Panc1 (cell line): ENCODE measurements at regions not wholly inside any gene's neighbourhood (a gene's known extent, or its start where the extent isn't known, plus 50 kb on each side); places are given as distances from the start of the nearest gene placed in this dataset.

Experiments
- POLR2AphosphoS5 ChIP-seq: IDR thresholded peaks from 2 replicates; pipeline ENCODE4 v1.6.1; 2012; ENCODE audit warnings: mild to moderate bottlenecking, low read depth, low read length, moderate library complexity
- TF ChIP-seq, protein P1 (sequence below): fragments of 450-650 bp; IDR thresholded peaks from 2 replicates; pipeline ENCODE4 v1.5.1; 2017; ENCODE audit warnings: mild to moderate bottlenecking

DNA sequence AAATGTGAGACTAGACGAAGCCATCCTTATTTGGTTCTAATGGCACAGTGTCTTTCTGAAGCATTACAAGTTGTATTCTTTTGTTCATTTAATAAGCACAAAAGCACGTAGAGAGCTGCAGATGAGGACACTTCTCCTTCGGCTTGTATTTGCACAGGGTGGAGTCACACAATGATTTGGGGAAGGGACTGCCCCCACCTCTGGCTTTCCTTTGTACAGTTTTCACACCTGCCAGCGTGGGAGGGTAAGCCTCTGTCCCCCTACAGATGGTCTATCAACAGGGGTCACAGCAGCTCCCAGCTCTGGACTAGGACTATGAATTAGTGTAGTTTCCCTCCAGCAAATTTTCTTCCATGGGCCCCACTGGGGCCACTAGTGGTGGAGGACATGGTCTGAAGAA lies 108.2 kb upstream of the KLHL14 start:
- no peak for TF ChIP-seq POLR2AphosphoS5
- TF ChIP-seq, protein P1, sequence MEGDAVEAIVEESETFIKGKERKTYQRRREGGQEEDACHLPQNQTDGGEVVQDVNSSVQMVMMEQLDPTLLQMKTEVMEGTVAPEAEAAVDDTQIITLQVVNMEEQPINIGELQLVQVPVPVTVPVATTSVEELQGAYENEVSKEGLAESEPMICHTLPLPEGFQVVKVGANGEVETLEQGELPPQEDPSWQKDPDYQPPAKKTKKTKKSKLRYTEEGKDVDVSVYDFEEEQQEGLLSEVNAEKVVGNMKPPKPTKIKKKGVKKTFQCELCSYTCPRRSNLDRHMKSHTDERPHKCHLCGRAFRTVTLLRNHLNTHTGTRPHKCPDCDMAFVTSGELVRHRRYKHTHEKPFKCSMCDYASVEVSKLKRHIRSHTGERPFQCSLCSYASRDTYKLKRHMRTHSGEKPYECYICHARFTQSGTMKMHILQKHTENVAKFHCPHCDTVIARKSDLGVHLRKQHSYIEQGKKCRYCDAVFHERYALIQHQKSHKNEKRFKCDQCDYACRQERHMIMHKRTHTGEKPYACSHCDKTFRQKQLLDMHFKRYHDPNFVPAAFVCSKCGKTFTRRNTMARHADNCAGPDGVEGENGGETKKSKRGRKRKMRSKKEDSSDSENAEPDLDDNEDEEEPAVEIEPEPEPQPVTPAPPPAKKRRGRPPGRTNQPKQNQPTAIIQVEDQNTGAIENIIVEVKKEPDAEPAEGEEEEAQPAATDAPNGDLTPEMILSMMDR: no peak
